ENCODE measurements at regions not wholly inside any gene's neighbourhood (a gene's known extent, or its start where the extent isn't known, plus 50 kb on each side); places are given as distances from the start of the nearest gene placed in this dataset.

GRCh38 chr3:86333636-86334035 is 657.3 kb downstream of the VGLL3 start:
- ATAC-seq (no peak), DNase-seq (no peak)
- H3K4me3 Mint-ChIP-seq: no peak overlapping the region
- Histone ChIP-seq H3K36me3 (ENCODE audit: control insufficient read depth in 2 of 3, insufficient read depth in 3 of 3, low read length in 3 of 3) (no peaks in the 10 kb centered on the region), H3K4me3 (ENCODE audit: low read length) (no peak overlapping the region), H3K9me3 (ENCODE audit: control insufficient read depth in 2 of 3, low read length in 3 of 3) (no peaks in the 10 kb centered on the region), H3K4me1 (ENCODE audit: control insufficient read depth in 2 of 2, insufficient read depth in 2 of 2, low read length in 2 of 2) (no peaks in the 10 kb centered on the region), H3K27ac (ENCODE audit: low read depth, low read length) (no peak overlapping the region), H3K27me3 (ENCODE audit: control insufficient read depth in 2 of 2, insufficient read depth in 2 of 2, low read length in 2 of 2) (no peaks in the 10 kb centered on the region)
- no peaks in the 10 kb centered on the region for H3K36me3 Mint-ChIP-seq
- intact Hi-C loops (cut with micrococcal nuclease): no loop called here
- ChIA-PET CTCF (no interaction called here), POLR2A (no interaction called here)
- peaks cover 0 to 13% (median 0%) of the 10 kb centered on the region in 11 donors for H3K9me3 Mint-ChIP-seq
- H3K27ac Mint-ChIP-seq: no peak overlapping the region
- no peaks in the 10 kb centered on the region for H3K27me3 Mint-ChIP-seq
- H3K4me1 Mint-ChIP-seq: no peaks in the 10 kb centered on the region

- Mint-ChIP-seq H3K27ac (no peak overlapping the region), H3K36me3 (no peaks in the 10 kb centered on the region), H3K4me1 (no peaks in the 10 kb centered on the region), H3K9me3 (peaks cover 0 to 17% (median 8%) of the 10 kb centered on the region in 11 donors), H3K27me3 (no peaks in the 10 kb centered on the region), H3K4me3 (no peak overlapping the region)
- no peak overlapping the region for H3K4me3 ChIP-seq (ENCODE audit: low read length)
- no peak overlapping the region for H3K27ac ChIP-seq (ENCODE audit: low read depth, low read length)
- H3K27me3 ChIP-seq (ENCODE audit: control insufficient read depth in 2 of 2, insufficient read depth in 2 of 2, low read length in 2 of 2): no peaks in the 10 kb centered on the region
- no peaks in the 10 kb centered on the region for H3K36me3 ChIP-seq (ENCODE audit: control insufficient read depth in 2 of 3, insufficient read depth in 3 of 3, low read length in 3 of 3)
- ChIA-PET CTCF (no interaction called here), POLR2A (no interaction called here)
- no peaks in the 10 kb centered on the region for H3K9me3 ChIP-seq (ENCODE audit: control insufficient read depth in 2 of 3, low read length in 3 of 3)
- intact Hi-C loops (cut with micrococcal nuclease): no loop called here
- no peaks in the 10 kb centered on the region for H3K4me1 ChIP-seq (ENCODE audit: control insufficient read depth in 2 of 2, insufficient read depth in 2 of 2, low read length in 2 of 2)
- no peak for ATAC-seq
- DNase-seq: no peak
Observed at GRCh38 chr3:86303935-86304334, 687.0 kb downstream of the VGLL3 start.

GRCh38 chr3:86282106-86282787 is 708.7 kb downstream of the VGLL3 start:
- Mint-ChIP-seq H3K4me3 (no peak overlapping the region), H3K36me3 (no peaks in the 10 kb centered on the region), H3K27ac (no peak overlapping the region), H3K9me3 (peaks cover 0 to 18% (median 6%) of the 10 kb centered on the region in 11 donors), H3K4me1 (no peaks in the 10 kb centered on the region), H3K27me3 (no peaks in the 10 kb centered on the region)
- ChIA-PET CTCF (no interaction called here), POLR2A (no interaction called here)
- Histone ChIP-seq H3K4me1 (ENCODE audit: control insufficient read depth in 2 of 2, insufficient read depth in 2 of 2, low read length in 2 of 2) (no peaks in the 10 kb centered on the region), H3K36me3 (ENCODE audit: control insufficient read depth in 2 of 3, insufficient read depth in 3 of 3, low read length in 3 of 3) (no peaks in the 10 kb centered on the region), H3K4me3 (ENCODE audit: low read length) (no peak overlapping the region), H3K9me3 (ENCODE audit: control insufficient read depth in 2 of 3, low read length in 3 of 3) (peaks cover 0 to 5% (median 0%) of the 10 kb centered on the region in 3 experiments), H3K27ac (ENCODE audit: low read depth, low read length) (no peak overlapping the region), H3K27me3 (ENCODE audit: control insufficient read depth in 2 of 2, insufficient read depth in 2 of 2, low read length in 2 of 2) (no peaks in the 10 kb centered on the region)
- intact Hi-C loops (cut with micrococcal nuclease): no loop called here
- ATAC-seq: no peak
- DNase-seq: no peak

GRCh38 chr3:86269364-86270155 is 721.4 kb downstream of the VGLL3 start:
- Histone ChIP-seq H3K4me1 (ENCODE audit: control insufficient read depth in 2 of 2, insufficient read depth in 2 of 2, low read length in 2 of 2) (no peaks in the 10 kb centered on the region), H3K36me3 (ENCODE audit: control insufficient read depth in 2 of 3, insufficient read depth in 3 of 3, low read length in 3 of 3) (no peaks in the 10 kb centered on the region), H3K27ac (ENCODE audit: low read depth, low read length) (no peak overlapping the region), H3K27me3 (ENCODE audit: control insufficient read depth in 2 of 2, insufficient read depth in 2 of 2, low read length in 2 of 2) (no peaks in the 10 kb centered on the region), H3K9me3 (ENCODE audit: control insufficient read depth in 2 of 3, low read length in 3 of 3) (no peaks in the 10 kb centered on the region), H3K4me3 (ENCODE audit: low read length) (no peak overlapping the region)
- Mint-ChIP-seq H3K27me3 (no peaks in the 10 kb centered on the region), H3K4me1 (no peaks in the 10 kb centered on the region), H3K9me3 (peaks cover 0 to 15% (median 4%) of the 10 kb centered on the region in 11 donors), H3K27ac (no peak overlapping the region), H3K4me3 (no peak overlapping the region), H3K36me3 (no peaks in the 10 kb centered on the region)
- CTCF ChIA-PET: no interaction called here
- intact Hi-C loops (cut with micrococcal nuclease): no loop called here
- ATAC-seq (no peak), DNase-seq (no peak)
- POLR2A ChIA-PET: no interaction called here

- H3K27me3 Mint-ChIP-seq: no peaks in the 10 kb centered on the region
- peaks cover 0 to 4% (median 0%) of the 10 kb centered on the region in 5 donors for H3K36me3 Mint-ChIP-seq
- peaks cover 0 to 13% (median 5%) of the 10 kb centered on the region in 11 donors for H3K9me3 Mint-ChIP-seq
- Histone ChIP-seq H3K27ac (ENCODE audit: low read depth, low read length) (no peak overlapping the region), H3K9me3 (ENCODE audit: control insufficient read depth in 2 of 3, low read length in 3 of 3) (no peaks in the 10 kb centered on the region), H3K4me3 (ENCODE audit: low read length) (no peak overlapping the region), H3K27me3 (ENCODE audit: control insufficient read depth in 2 of 2, insufficient read depth in 2 of 2, low read length in 2 of 2) (no peaks in the 10 kb centered on the region), H3K4me1 (ENCODE audit: control insufficient read depth in 2 of 2, insufficient read depth in 2 of 2, low read length in 2 of 2) (no peaks in the 10 kb centered on the region), H3K36me3 (ENCODE audit: control insufficient read depth in 2 of 3, insufficient read depth in 3 of 3, low read length in 3 of 3) (no peaks in the 10 kb centered on the region)
- intact Hi-C loops (cut with micrococcal nuclease): no loop called here
- no peak overlapping the region for H3K4me3 Mint-ChIP-seq
- H3K4me1 Mint-ChIP-seq: no peaks in the 10 kb centered on the region
- DNase-seq (no peak), ATAC-seq (no peak)
- H3K27ac Mint-ChIP-seq: no peak overlapping the region
- POLR2A ChIA-PET: no interaction called here
- CTCF ChIA-PET: no interaction called here
Observed at GRCh38 chr3:86257955-86258641, 732.9 kb downstream of the VGLL3 start.

- Histone ChIP-seq H3K36me3 (ENCODE audit: control insufficient read depth in 2 of 3, insufficient read depth in 3 of 3, low read length in 3 of 3) (no peaks in the 10 kb centered on the region), H3K4me3 (ENCODE audit: low read length) (no peak overlapping the region), H3K27me3 (ENCODE audit: control insufficient read depth in 2 of 2, insufficient read depth in 2 of 2, low read length in 2 of 2) (no peaks in the 10 kb centered on the region), H3K27ac (ENCODE audit: low read depth, low read length) (no peak overlapping the region), H3K9me3 (ENCODE audit: control insufficient read depth in 2 of 3, low read length in 3 of 3) (no peaks in the 10 kb centered on the region), H3K4me1 (ENCODE audit: control insufficient read depth in 2 of 2, insufficient read depth in 2 of 2, low read length in 2 of 2) (no peaks in the 10 kb centered on the region)
- CTCF ChIA-PET: no interaction called here
- no peak for ATAC-seq
- peaks cover 0 to 4% (median 0%) of the 10 kb centered on the region in 5 donors for H3K36me3 Mint-ChIP-seq
- no peak for DNase-seq
- intact Hi-C loops (cut with micrococcal nuclease): no loop called here
- POLR2A ChIA-PET: no interaction called here
- H3K27ac Mint-ChIP-seq: no peak overlapping the region
- H3K9me3 Mint-ChIP-seq: peaks cover 0 to 10% (median 7%) of the 10 kb centered on the region in 11 donors
- H3K4me3 Mint-ChIP-seq: no peak overlapping the region
- no peaks in the 10 kb centered on the region for H3K27me3 Mint-ChIP-seq
- no peaks in the 10 kb centered on the region for H3K4me1 Mint-ChIP-seq
Observed at GRCh38 chr3:86254480-86254879, 736.5 kb downstream of the VGLL3 start.
